HepG2 (cell line): ENCODE measurements at regions not wholly inside any gene's neighbourhood (a gene's known extent, or its start where the extent isn't known, plus 50 kb on each side); places are given as distances from the start of the nearest gene placed in this dataset.

Experiments used
- ATAC-seq: fragments of 200-7000 bp; cut with Tn5 transposase; 3 replicates; pipeline ENCODE4 v1.9.1; 2020; ENCODE audit warnings: mild to moderate bottlenecking, moderate library complexity
- BruUV-seq: library from RNA; stranded (reverse); fragments of 400-500 nt; replicated peaks from 2 replicates; lab custom pipeline; 2021; lab: Mats Ljungman, UMichigan
- CTCF ChIA-PET: fragments of 300-600 bp; formaldehyde crosslinking; extraction: SDS; loops from one replicate; lab custom pipeline; 2021; ENCODE audit warnings: low total read pairs, inconsistent platforms, low intra/inter-chr PET ratio; lab: Yijun Ruan, JAX
- POLR2A ChIA-PET: fragments of 350-600 bp; sonication (Branson Sonifier 250); formaldehyde crosslinking; loops from one replicate; lab custom pipeline; 2020; ENCODE audit warnings: antibody characterized with exemption, inconsistent platforms; lab: Yijun Ruan, JAX
- DNase-seq: peaks from one replicate; pipeline ENCODE4 v3.0.0-alpha.2; 2015; ENCODE audit warnings: low spot score
- FAIRE-seq: peaks from 3 replicates; lab custom pipeline; 2011; peaks lifted over from hg19 to GRCh38; lab: Jason Lieb, UNC
- H2AFZ ChIP-seq: one replicate; pipeline ENCODE4 v1.6.1; 2011; ENCODE audit warnings: low read length, inconsistent platforms
- H3K27ac ChIP-seq: fragments of 300-600 bp; 3 replicates; pipeline ENCODE4 v1.8.0; 2011; ENCODE audit warnings: mixed run types, mild to moderate bottlenecking, mixed read lengths, low read length, inconsistent platforms; ENCODE audit not compliant: insufficient read depth; ENCODE audit errors: extremely low read length
- H3K27me3 ChIP-seq, 2 experiments: fragments of 200-600 bp in 1 of 2; 2 replicates in 1 of 2; 3 replicates in 1 of 2; pipeline versions ENCODE4 v1.6.0 to v1.8.0; 2011; ENCODE audit warnings: low read length in 2 of 2, mild to moderate bottlenecking in 2 of 2, moderate library complexity in 2 of 2, inconsistent platforms in 1 of 2; ENCODE audit not compliant: insufficient read depth in 2 of 2, control insufficient read depth in 1 of 2
- H3K36me3 ChIP-seq, 2 experiments: fragments of 200-600 bp in 1 of 2; replicated peaks in 1 of 2; 2 replicates in 1 of 2; 3 replicates in 1 of 2; pipeline versions ENCODE4 v1.5.1 to v1.8.0; 2011; ENCODE audit warnings: low read length in 2 of 2, inconsistent platforms in 1 of 2; ENCODE audit not compliant: insufficient read depth in 2 of 2, control insufficient read depth in 1 of 2
- H3K4me1 ChIP-seq: 2 replicates; pipeline ENCODE4 v1.5.1; 2012; ENCODE audit warnings: low read length, inconsistent platforms; ENCODE audit not compliant: insufficient read depth
- H3K4me2 ChIP-seq: 2 replicates; pipeline ENCODE4 v1.6.0; 2011; ENCODE audit warnings: low read depth, low read length, inconsistent platforms
- H3K4me3 ChIP-seq, 3 experiments: fragments of 200-600 bp in 1 of 3; sonication (generic), shearing (Covaris generic) in 1 of 3; replicated peaks in 1 of 3; 2 replicates each; pipeline ENCODE4 v1.5.1; 2011 to 2016; ENCODE audit warnings: low read length in 3 of 3, inconsistent platforms in 2 of 3, low read depth in 2 of 3, mild to moderate bottlenecking in 2 of 3, control low read depth in 1 of 3, mixed read lengths in 1 of 3; ENCODE audit not compliant: insufficient read depth in 1 of 3
- H3K79me2 ChIP-seq: one replicate; pipeline ENCODE4 v1.6.1; 2011; ENCODE audit warnings: low read length, inconsistent platforms; ENCODE audit not compliant: insufficient read depth
- H3K9ac ChIP-seq: 2 replicates; pipeline ENCODE4 v1.6.0; 2011; ENCODE audit warnings: mild to moderate bottlenecking, low read depth, low read length, inconsistent platforms; ENCODE audit not compliant: insufficient read depth
- H3K9me3 ChIP-seq: 2 replicates; pipeline ENCODE4 v1.5.1; 2012; ENCODE audit warnings: mild to moderate bottlenecking, low read length
- H4K20me1 ChIP-seq: 2 replicates; pipeline ENCODE4 v1.6.0; 2011; ENCODE audit warnings: inconsistent platforms, mild to moderate bottlenecking, low read length, moderate library complexity; ENCODE audit not compliant: insufficient read depth
- FOXP1 ChIP-seq, 2 experiments: fragments of 450-650 bp in 1 of 2; IDR thresholded peaks; 2 replicates each; pipeline ENCODE4 v1.6.1; 2017 to 2018; ENCODE audit warnings: antibody characterized with exemption in 1 of 2
- GTF2F1 ChIP-seq: fragments of 150-350 bp; IDR thresholded peaks from 2 replicates; pipeline ENCODE4 v1.6.1; 2014; ENCODE audit warnings: low read length
- HNF1B ChIP-seq: sonication (generic); formaldehyde crosslinking; IDR thresholded peaks from 2 replicates; pipeline ENCODE4 v1.5.1; 2020; ENCODE audit warnings: mild to moderate bottlenecking, moderate library complexity, missing genetic modification reagents
- NFKBIZ ChIP-seq: IDR thresholded peaks from 2 replicates; pipeline ENCODE4 v1.6.1; 2018; ENCODE audit warnings: missing genetic modification reagents, missing compliant biosample characterization
- PRMT3 ChIP-seq: sonication (generic); formaldehyde crosslinking; IDR thresholded peaks from 2 replicates; pipeline ENCODE4 v1.8.1; 2022; ENCODE audit warnings: low read depth, mild to moderate bottlenecking, moderate library complexity, missing genetic modification reagents, borderline replicate concordance
- PRPF4 ChIP-seq: fragments of 200-400 bp; formaldehyde crosslinking; IDR thresholded peaks from 2 replicates; pipeline ENCODE4 v1.6.1; 2016; ENCODE audit warnings: low read length, low read depth; ENCODE audit not compliant: poor library complexity, severe bottlenecking
- ZHX2 ChIP-seq, 2 experiments: sonication (generic) in 1 of 2; formaldehyde crosslinking in 1 of 2; IDR thresholded peaks; 2 replicates each; pipeline versions ENCODE4 v1.6.1 to v1.9.0; 2014 to 2022; ENCODE audit warnings: antibody characterized with exemption in 1 of 2, borderline replicate concordance in 1 of 2, inconsistent platforms in 1 of 2, low read depth in 1 of 2, missing genetic modification reagents in 1 of 2
- ZNF225 ChIP-seq: sonication (generic); formaldehyde crosslinking; IDR thresholded peaks from 2 replicates; pipeline ENCODE4 v1.4.0; 2020; ENCODE audit warnings: mild to moderate bottlenecking, missing genetic modification reagents
- ZNF350 ChIP-seq: sonication (generic); formaldehyde crosslinking; IDR thresholded peaks from 2 replicates; pipeline ENCODE4 v1.4.0; 2020; ENCODE audit warnings: mild to moderate bottlenecking, low read depth, missing genetic modification reagents, borderline replicate concordance
- ZNF816 ChIP-seq: sonication (generic); formaldehyde crosslinking; IDR thresholded peaks from 2 replicates; pipeline ENCODE4 v1.8.0; 2022; ENCODE audit warnings: missing genetic modification reagents, mild to moderate bottlenecking, borderline replicate concordance
- ZNF850 ChIP-seq: sonication (generic); formaldehyde crosslinking; conservative IDR thresholded peaks from 2 replicates; pipeline ENCODE4 v1.9.0; 2021; ENCODE audit warnings: mild to moderate bottlenecking, missing genetic modification reagents
- WGBS: methylation state at CpG from one replicate; pipeline ENCODE4 v1.1.6; 2017; ENCODE audit warnings: low lambda C conversion rate; 5-methylcytosine and 5-hydroxymethylcytosine counted together
- in situ Hi-C: cut with HindIII; loops from 2 replicates; pipeline ENCODE4 v1.10.0; 2017; ENCODE audit warnings: low pct_unique_long_range_greater_than_20kb; ENCODE audit not compliant: extremely low pct_ligation_motif_present
- intact Hi-C: fragments of 100-400 bp; cut with micrococcal nuclease; formaldehyde crosslinking; loops from one replicate; pipeline ENCODE4 v1.10.0; 2022; ENCODE audit not compliant: unreplicated experiment
- TF ChIP-seq, protein P1 (sequence below): sonication (generic); formaldehyde crosslinking; IDR thresholded peaks from 2 replicates; pipeline ENCODE4 v1.4.0; 2020; ENCODE audit warnings: missing genetic modification reagents
- TF ChIP-seq, protein P2 (sequence below): conservative IDR thresholded peaks from 2 replicates; pipeline ENCODE4 v1.6.1; 2018; ENCODE audit warnings: missing genetic modification reagents

GRCh38 chr1:4058706-4059105 lies 158.6 kb upstream of the C1orf174 start:
- in situ Hi-C loops (loop anchor here (25.0 kb wide), 1 partner anchor 146 kb away; the partner anchor contains the start of gene C1orf174), intact Hi-C loops (no loop called here)
- Histone ChIP-seq H2AFZ (no peak overlapping the region), H3K27me3 (peaks cover 8 to 30% of the 10 kb centered on the region in 2 experiments; a peak in 4 of 5 replicates), H3K4me2 (no peak overlapping the region), H3K9me3 (no peaks in the 10 kb centered on the region), H3K79me2 (no peaks in the 10 kb centered on the region), H3K27ac (no peak overlapping the region), H3K4me1 (no peaks in the 10 kb centered on the region), H4K20me1 (no peaks in the 10 kb centered on the region), H3K4me3 (no peak overlapping the region), H3K9ac (no peak overlapping the region), H3K36me3 (no peaks in the 10 kb centered on the region)
- TF ChIP-seq NFKBIZ (CRISPR knock-in tag) (no peak), ZNF850 (CRISPR knock-in tag) (no peak), GTF2F1 (no peak), PRPF4 (no peak), HNF1B (no peak), ZNF225 (CRISPR knock-in tag) (no peak), PRMT3 (CRISPR knock-in tag) (no peak), ZHX2 (IDR thresholded peaks at IDR 0.05; ENCODE audit: low read depth) (no peak), ZHX2 (CRISPR knock-in tag; IDR thresholded peaks at IDR 0.05; ENCODE audit: borderline replicate concordance) (no peak), FOXP1 (IDR thresholded peaks at IDR 0.05) (no peak), FOXP1 (CRISPR knock-in tag; IDR thresholded peaks at IDR 0.05) (no peak), ZNF350 (no peak), ZNF816 (no peak)
- TF ChIP-seq, protein P1, sequence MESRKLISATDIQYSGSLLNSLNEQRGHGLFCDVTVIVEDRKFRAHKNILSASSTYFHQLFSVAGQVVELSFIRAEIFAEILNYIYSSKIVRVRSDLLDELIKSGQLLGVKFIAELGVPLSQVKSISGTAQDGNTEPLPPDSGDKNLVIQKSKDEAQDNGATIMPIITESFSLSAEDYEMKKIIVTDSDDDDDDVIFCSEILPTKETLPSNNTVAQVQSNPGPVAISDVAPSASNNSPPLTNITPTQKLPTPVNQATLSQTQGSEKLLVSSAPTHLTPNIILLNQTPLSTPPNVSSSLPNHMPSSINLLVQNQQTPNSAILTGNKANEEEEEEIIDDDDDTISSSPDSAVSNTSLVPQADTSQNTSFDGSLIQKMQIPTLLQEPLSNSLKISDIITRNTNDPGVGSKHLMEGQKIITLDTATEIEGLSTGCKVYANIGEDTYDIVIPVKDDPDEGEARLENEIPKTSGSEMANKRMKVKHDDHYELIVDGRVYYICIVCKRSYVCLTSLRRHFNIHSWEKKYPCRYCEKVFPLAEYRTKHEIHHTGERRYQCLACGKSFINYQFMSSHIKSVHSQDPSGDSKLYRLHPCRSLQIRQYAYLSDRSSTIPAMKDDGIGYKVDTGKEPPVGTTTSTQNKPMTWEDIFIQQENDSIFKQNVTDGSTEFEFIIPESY (CRISPR knock-in tag) = no peak
- TF ChIP-seq, protein P2, sequence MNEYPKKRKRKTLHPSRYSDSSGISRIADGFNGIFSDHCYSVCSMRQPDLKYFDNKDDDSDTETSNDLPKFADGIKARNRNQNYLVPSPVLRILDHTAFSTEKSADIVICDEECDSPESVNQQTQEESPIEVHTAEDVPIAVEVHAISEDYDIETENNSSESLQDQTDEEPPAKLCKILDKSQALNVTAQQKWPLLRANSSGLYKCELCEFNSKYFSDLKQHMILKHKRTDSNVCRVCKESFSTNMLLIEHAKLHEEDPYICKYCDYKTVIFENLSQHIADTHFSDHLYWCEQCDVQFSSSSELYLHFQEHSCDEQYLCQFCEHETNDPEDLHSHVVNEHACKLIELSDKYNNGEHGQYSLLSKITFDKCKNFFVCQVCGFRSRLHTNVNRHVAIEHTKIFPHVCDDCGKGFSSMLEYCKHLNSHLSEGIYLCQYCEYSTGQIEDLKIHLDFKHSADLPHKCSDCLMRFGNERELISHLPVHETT (CRISPR knock-in tag) = no peak
- 24% methylated on average over 4 of the region's 8 CpGs for WGBS
- DNase-seq = no peak
- FAIRE-seq = no peak
- no TSS peak for BruUV-seq
- ChIA-PET POLR2A (no interaction called here), CTCF (no interaction called here)
- ATAC-seq = no peak
